ENCODE measurements at regions not wholly inside any gene's neighbourhood (a gene's known extent, or its start where the extent isn't known, plus 50 kb on each side); places are given as distances from the start of the nearest gene placed in this dataset.

- no peak for TF ChIP-seq CTCF (IDR thresholded peaks at IDR 0.05)
- TF ChIP-seq EP300 (IDR thresholded peaks at IDR 0.05): no peak
- no peak for TF ChIP-seq POLR2AphosphoS5 (IDR thresholded peaks at IDR 0.05)
- no peak for TF ChIP-seq POLR2A (IDR thresholded peaks at IDR 0.05; ENCODE audit: low read depth)
Measured at GRCh38 chrX:125210146-125210545, 109.5 kb upstream of the TEX13C start.
